ENCODE measurements at regions not wholly inside any gene's neighbourhood (a gene's known extent, or its start where the extent isn't known, plus 50 kb on each side); places are given as distances from the start of the nearest gene placed in this dataset.
A peak's percentile ranks its signal among the peaks of the same experiment; 100 is the strongest.
"Not testable (repeated sequence)": the region's sequence is repeated elsewhere in the genome, so short reads cannot be mapped to it uniquely, and the experiment has no call there.

- peak; percentile 15 for TF ChIP-seq CTCF (IDR thresholded peaks at IDR 0.05; ENCODE audit: low read depth, low read length, missing control alignments)
- Histone ChIP-seq H3K27ac (no peak overlapping the region), H3K36me3 (replicated peaks) (no peaks in the 10 kb centered on the region), H3K27me3 (replicated peaks) (no peaks in the 10 kb centered on the region), H3K4me3 (ENCODE audit: low read depth, low read length) (no peak overlapping the region)
- no peak for DNase-seq
- in situ Hi-C loops (cut with HindIII; ENCODE audit: low pct_ligation_motif_present, low sequenced_read_pairs), result no loop called here
Measured at GRCh38 chr20:12838261-12838866, 170.4 kb upstream of the SPTLC3 start.

- in situ Hi-C loops (cut with HindIII; ENCODE audit: low pct_ligation_motif_present, low sequenced_read_pairs), result no loop called here
- H3K27ac ChIP-seq, result no peak overlapping the region
- no peak for TF ChIP-seq CTCF (IDR thresholded peaks at IDR 0.05; ENCODE audit: low read depth, low read length, missing control alignments)
- peak; percentile 15 for DNase-seq
- H3K27me3 ChIP-seq (replicated peaks), result no peaks in the 10 kb centered on the region
- no peak overlapping the region for H3K4me3 ChIP-seq (ENCODE audit: low read depth, low read length)
- H3K36me3 ChIP-seq (replicated peaks), result no peaks in the 10 kb centered on the region
Measured at GRCh38 chr20:12847872-12848271, 160.9 kb upstream of the SPTLC3 start.

GRCh38 chr20:12849225-12849910 lies 159.4 kb upstream of the SPTLC3 start:
- no peak for TF ChIP-seq CTCF (IDR thresholded peaks at IDR 0.05; ENCODE audit: low read depth, low read length, missing control alignments)
- Histone ChIP-seq H3K4me3 (ENCODE audit: low read depth, low read length) (no peak overlapping the region), H3K27ac (no peak overlapping the region), H3K36me3 (replicated peaks) (no peaks in the 10 kb centered on the region), H3K27me3 (replicated peaks) (no peaks in the 10 kb centered on the region)
- in situ Hi-C loops (cut with HindIII; ENCODE audit: low pct_ligation_motif_present, low sequenced_read_pairs), result no loop called here
- DNase-seq, result no peak

GRCh38 chr20:12857643-12858042 lies 151.1 kb upstream of the SPTLC3 start:
- H3K36me3 ChIP-seq (replicated peaks); H3K27ac ChIP-seq; DNase-seq; H3K27me3 ChIP-seq (replicated peaks); H3K4me3 ChIP-seq (ENCODE audit: low read depth, low read length); in situ Hi-C loops (cut with HindIII; ENCODE audit: low pct_ligation_motif_present, low sequenced_read_pairs): not testable (repeated sequence)

- Histone ChIP-seq H3K4me3 (ENCODE audit: low read depth, low read length) (no peak overlapping the region), H3K27ac (no peak overlapping the region), H3K36me3 (replicated peaks) (no peaks in the 10 kb centered on the region), H3K27me3 (replicated peaks) (no peaks in the 10 kb centered on the region)
- in situ Hi-C loops (cut with HindIII; ENCODE audit: low pct_ligation_motif_present, low sequenced_read_pairs), result no loop called here
- no peak for TF ChIP-seq CTCF (IDR thresholded peaks at IDR 0.05; ENCODE audit: low read depth, low read length, missing control alignments)
- DNase-seq, result no peak
Measured at GRCh38 chr20:12860619-12861247, 148.0 kb upstream of the SPTLC3 start.

GRCh38 chr20:12869669-12870068 lies 139.1 kb upstream of the SPTLC3 start:
- no peak for TF ChIP-seq CTCF (IDR thresholded peaks at IDR 0.05; ENCODE audit: low read depth, low read length, missing control alignments)
- DNase-seq, result no peak
- Histone ChIP-seq H3K27ac (no peak overlapping the region), H3K27me3 (replicated peaks) (no peaks in the 10 kb centered on the region), H3K36me3 (replicated peaks) (no peaks in the 10 kb centered on the region), H3K4me3 (ENCODE audit: low read depth, low read length) (no peak overlapping the region)
- in situ Hi-C loops (cut with HindIII; ENCODE audit: low pct_ligation_motif_present, low sequenced_read_pairs), result no loop called here

Data from brain microvascular endothelial cell (primary cell).